Thyroid gland (tissue), 4 donors: ENCODE measurements at regions not wholly inside any gene's neighbourhood (a gene's known extent, or its start where the extent isn't known, plus 50 kb on each side); places are given as distances from the start of the nearest gene placed in this dataset.

Source experiments
- CTCF ChIP-seq, 6 experiments: fragments of 200-600 bp in 3 of 6; fragments of 450-650 bp in 3 of 6; sonication (generic) in 3 of 6; IDR thresholded peaks; one replicate each; pipeline ENCODE4 v1.5.1; 2016 to 2019; ENCODE audit warnings: antibody characterized with exemption in 6 of 6, mild to moderate bottlenecking in 2 of 6, inconsistent platforms in 1 of 6, moderate library complexity in 1 of 6
- POLR2A ChIP-seq, 2 donors: fragments of 450-650 bp; IDR thresholded peaks; one replicate each; pipeline ENCODE4 v1.6.1; 2017; ENCODE audit warnings: antibody characterized with exemption in 2 of 2, mild to moderate bottlenecking in 2 of 2, moderate library complexity in 1 of 2

DNA sequence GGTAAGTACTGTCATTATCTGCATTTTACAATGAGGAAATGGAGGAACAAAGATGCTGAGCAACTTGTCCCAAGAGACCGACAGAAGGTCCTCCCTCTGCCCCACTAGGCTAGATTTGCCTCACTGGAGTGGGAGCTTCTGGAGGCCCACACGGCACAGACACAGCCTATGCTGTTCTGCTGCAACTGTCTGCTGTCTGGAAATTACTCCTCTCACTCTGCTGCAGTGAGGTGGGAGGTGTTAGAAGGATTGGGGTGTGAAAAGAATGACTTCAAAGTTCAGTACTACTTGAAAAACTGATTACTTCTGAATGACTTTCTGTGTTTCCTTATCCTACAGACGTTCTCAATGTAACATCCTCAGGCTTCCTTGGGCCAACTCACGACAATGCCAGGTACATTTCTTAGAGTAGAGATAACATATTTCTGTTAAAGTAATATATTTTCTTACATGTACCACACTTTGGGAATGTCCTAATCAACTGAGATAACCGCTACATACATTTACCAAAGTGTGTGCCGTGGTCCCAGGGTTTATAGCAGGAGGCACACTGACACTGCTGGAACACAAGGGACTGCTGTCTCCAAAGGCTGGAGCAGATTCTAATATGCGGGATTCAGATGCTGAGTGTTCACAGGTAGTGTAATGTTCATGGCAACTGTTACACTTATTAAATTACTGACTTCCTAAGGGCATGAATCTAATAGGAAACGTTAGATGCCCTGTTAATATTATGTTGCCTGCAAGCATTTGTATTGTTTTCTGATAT is 53.5 kb upstream of the WASF3 start:
- no peak for TF ChIP-seq CTCF (IDR thresholded peaks at IDR 0.05)
- TF ChIP-seq POLR2A (IDR thresholded peaks at IDR 0.05), result no peak
